ENCODE measurements at regions not wholly inside any gene's neighbourhood (a gene's known extent, or its start where the extent isn't known, plus 50 kb on each side); places are given as distances from the start of the nearest gene placed in this dataset.
"Not testable (repeated sequence)": the region's sequence is repeated elsewhere in the genome, so short reads cannot be mapped to it uniquely, and the experiment has no call there.

- DNase-seq, result no peak
Observed at GRCh38 chr9:16289639-16290038, 580.8 kb downstream of the BNC2 start.

- DNase-seq, result no peak
Observed at GRCh38 chr9:16290169-16290568, 580.3 kb downstream of the BNC2 start.

- DNase-seq, result no peak
Observed at GRCh38 chr9:16291921-16292320, 578.5 kb downstream of the BNC2 start.

- DNase-seq, result no peak
Observed at GRCh38 chr9:16293610-16294009, 576.9 kb downstream of the BNC2 start.

- no peak for DNase-seq
Observed at GRCh38 chr9:16294133-16294770, 576.2 kb downstream of the BNC2 start.

- DNase-seq, result not testable (repeated sequence)
Observed at GRCh38 chr9:16294940-16295339, 575.5 kb downstream of the BNC2 start.

GRCh38 chr9:16299368-16299767, 571.1 kb downstream of the BNC2 start:
- not testable (repeated sequence) for DNase-seq

- no peak for DNase-seq
Observed at GRCh38 chr9:16303506-16303905, 567.0 kb downstream of the BNC2 start.

GRCh38 chr9:16304301-16304700, 566.2 kb downstream of the BNC2 start:
- DNase-seq, result no peak

- DNase-seq, result no peak
Observed at GRCh38 chr9:16306586-16306985, 563.9 kb downstream of the BNC2 start.

GRCh38 chr9:16307626-16308195, 562.8 kb downstream of the BNC2 start:
- DNase-seq, result no peak

GRCh38 chr9:16308645-16309044, 561.8 kb downstream of the BNC2 start:
- no peak for DNase-seq

GRCh38 chr9:16309082-16309468, 561.4 kb downstream of the BNC2 start:
- DNase-seq, result no peak

GRCh38 chr9:16309469-16310271, 560.8 kb downstream of the BNC2 start:
- no peak for DNase-seq

GRCh38 chr9:16310278-16311110, 560.0 kb downstream of the BNC2 start:
- no peak for DNase-seq

- DNase-seq, result no peak
Observed at GRCh38 chr9:16312116-16312515, 558.4 kb downstream of the BNC2 start.

GRCh38 chr9:16312962-16313546, 557.4 kb downstream of the BNC2 start:
- no peak for DNase-seq

- DNase-seq, result no peak
Observed at GRCh38 chr9:16314476-16314875, 556.0 kb downstream of the BNC2 start.

GRCh38 chr9:16315720-16316119, 554.8 kb downstream of the BNC2 start:
- no peak for DNase-seq

GRCh38 chr9:16316456-16316855, 554.0 kb downstream of the BNC2 start:
- DNase-seq, result no peak

- no peak for DNase-seq
Observed at GRCh38 chr9:16316911-16317817, 553.3 kb downstream of the BNC2 start.

All from activated effector memory CD4-positive, alpha-beta T cell treated with anti-CD3 and anti-CD28 coated beads, Interleukin-2, amount 50 U/mL, for 16 hours (primary cell).